ENCODE measurements at regions not wholly inside any gene's neighbourhood (a gene's known extent, or its start where the extent isn't known, plus 50 kb on each side); places are given as distances from the start of the nearest gene placed in this dataset.
"Not testable (repeated sequence)": the region's sequence is repeated elsewhere in the genome, so short reads cannot be mapped to it uniquely, and the experiment has no call there.

GRCh38 chr3:112765531-112765930 lies 81.1 kb downstream of the CD200R1L start:
- DNase-seq (ENCODE audit: low spot score), result no peak

DNA sequence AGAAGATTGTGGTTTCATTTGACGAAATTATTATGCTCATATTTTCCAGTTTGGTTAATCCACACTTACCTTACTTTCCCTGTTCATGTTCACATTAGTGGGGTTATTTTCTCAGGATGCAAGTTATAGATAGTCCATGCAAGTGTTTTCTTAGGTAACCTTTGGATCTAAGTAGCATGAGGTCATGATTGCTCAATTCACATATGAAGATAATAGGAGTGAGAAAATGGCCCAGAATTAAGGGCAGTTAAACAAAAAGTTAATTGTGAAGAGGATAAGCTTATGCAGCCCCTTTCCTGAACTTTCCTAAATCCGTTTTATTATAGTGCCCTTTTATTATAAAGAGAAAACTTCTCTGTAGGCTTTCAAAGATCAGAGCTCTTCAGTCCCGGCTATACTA lies 83.4 kb downstream of the CD200R1L start:
- no peak for DNase-seq (ENCODE audit: low spot score)

DNA sequence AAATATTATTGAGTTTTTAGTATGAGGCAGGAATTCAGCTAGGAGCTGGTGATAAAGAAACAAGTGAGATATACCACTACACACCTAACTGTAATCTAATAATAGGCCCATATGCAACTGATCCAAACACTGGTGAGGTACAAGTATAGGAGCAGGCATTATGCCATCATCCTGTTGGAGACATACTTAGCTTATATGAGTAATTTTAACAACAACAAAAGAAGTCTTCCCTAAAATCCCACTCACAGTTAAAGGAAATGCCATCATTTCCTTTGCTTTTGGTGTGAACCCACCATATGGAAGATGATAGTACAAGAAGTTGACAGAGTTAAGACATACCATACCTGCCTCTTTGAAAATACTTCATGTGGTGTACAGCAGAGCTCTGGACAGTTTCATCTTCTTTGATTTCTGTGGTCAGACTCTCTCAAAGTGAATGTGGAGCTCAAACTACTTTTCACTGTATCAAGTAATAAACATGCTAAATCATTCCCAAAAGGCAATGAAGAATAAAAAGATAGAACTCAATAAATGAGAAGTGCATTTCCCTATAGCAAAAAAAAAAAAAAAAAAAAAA lies 85.5 kb downstream of the CD200R1L start:
- no peak for DNase-seq (ENCODE audit: low spot score)

GRCh38 chr3:112759681-112760080 lies 87.0 kb downstream of the CD200R1L start:
- no peak for DNase-seq (ENCODE audit: low spot score)

DNA sequence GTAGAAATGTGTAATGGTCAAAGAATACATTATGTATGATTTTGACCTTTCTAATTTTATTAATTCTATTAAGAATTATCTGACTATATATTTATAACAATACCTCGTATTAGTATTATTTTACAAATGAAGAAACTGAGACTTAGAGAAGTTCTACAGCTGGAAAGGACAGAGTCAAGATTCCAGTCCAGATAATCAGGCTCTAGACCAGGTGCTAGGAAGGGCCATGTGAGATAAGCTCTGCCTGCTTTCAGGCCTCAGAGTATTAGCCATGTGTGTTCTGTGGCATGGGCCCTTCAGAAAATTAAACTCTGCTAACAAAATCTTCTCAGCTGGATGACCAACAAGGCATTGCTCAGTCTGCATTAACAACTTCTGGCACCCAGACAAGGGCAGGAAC lies 87.5 kb downstream of the CD200R1L start:
- DNase-seq (ENCODE audit: low spot score), result no peak

DNA sequence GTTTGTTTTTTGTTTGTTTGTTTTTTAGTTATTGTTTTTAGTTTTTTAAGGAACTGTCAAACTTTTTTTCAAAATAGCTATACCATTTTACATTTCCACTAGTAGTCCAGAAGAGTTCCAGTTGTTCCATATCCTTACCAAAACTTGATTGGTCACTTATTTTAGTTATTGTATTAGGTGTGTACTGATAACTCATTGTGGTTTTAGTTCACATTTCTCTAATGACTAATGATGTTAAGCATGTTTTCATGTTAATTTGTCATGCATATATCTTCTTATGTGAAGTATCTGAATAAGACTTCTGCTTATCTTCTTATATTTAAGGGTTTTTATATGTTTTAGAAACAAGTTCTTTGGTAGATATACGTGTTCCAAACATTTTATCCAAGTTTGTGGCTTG lies 89.5 kb downstream of the CD200R1L start:
- no peak for DNase-seq (ENCODE audit: low spot score)

DNA sequence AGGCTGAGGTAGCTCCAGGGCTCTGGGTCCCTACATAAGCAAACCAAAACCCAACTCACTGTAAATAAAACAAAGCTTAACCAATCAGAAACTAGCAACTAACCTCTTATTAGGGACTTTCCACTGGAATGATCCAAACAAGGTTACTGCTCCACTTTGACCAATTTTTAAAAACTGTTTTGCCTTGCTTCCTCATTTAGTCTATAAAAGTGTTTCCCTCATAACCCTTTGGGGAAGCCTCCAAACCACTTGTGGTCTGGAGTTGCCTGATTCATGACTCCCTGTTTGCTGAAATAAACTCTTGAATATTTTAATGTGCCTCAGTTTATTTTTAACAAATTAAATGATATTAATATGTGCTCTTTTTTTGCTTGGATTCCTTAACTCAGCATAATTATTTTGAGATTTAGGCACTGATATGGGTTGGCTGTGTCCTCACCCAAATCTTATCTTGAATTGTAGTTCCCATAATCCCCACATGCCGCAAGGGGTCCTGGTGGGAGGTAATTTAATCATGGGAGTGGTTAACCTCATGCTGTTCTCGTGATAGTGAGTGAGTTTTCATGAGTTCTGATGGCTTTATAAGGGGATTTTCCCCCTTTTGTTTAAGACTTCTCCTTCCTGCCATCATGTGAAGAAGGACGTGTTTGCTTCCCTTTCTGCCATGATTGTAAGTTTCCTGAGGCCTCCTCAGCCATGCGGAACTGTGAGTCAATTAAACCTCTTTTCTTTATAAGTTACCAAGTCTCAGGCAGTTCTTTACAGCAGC lies 90.6 kb downstream of the CD200R1L start:
- DNase-seq (ENCODE audit: low spot score), result no peak

- not testable (repeated sequence) for DNase-seq (ENCODE audit: low spot score)
Observed at GRCh38 chr3:112755046-112755445, 91.6 kb downstream of the CD200R1L start.

DNA sequence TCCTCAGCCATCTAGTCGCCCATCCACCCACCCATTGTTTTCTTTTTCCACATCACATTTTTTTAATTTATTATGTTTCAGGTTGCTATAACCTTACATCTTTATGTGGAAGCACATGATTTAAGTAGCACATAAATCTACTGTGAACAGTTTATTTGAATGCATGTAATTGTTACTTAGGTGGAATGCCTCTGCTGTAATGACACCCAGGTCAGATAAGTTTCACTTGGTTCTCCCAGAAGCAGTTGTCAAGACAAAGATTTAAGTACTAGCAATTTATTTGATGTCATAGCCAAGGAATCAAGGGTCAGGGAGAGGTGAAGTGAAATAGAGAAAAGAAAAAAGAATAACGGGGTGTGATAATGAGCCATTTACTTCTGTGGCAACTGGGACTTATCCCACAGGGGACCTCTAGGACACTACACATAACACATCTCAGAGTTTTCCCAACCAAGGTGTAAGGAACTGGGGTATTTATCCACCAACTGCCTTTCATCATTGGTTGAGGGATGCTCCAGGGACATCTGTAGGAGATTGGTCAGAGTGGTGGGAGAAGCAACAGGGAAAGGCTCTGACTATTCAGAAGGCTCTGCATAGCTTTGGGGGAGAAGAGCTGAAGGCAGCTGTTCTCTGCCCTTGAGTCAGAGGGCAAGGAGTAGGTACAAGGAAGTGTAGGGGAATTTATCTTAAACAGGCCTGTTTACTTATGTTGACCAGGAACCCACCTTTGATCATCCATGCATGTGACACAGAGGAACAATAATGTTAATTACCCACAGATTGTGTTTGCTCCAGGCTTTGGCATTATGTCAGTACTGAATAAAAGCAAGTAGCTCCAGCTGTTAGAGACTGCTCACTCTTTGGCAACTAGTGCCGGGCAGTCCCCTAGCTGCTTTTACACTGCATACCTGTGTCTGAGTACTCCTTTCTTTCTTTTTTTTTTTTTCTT lies 94.8 kb downstream of the CD200R1L start:
- DNase-seq (ENCODE audit: low spot score), result no peak

GRCh38 chr3:112751061-112751460 lies 95.6 kb downstream of the CD200R1L start:
- no peak for DNase-seq (ENCODE audit: low spot score)

GRCh38 chr3:112747624-112748023 lies 99.0 kb downstream of the CD200R1L start:
- no peak for DNase-seq (ENCODE audit: low spot score)

GRCh38 chr3:112746675-112747280 lies 99.9 kb downstream of the CD200R1L start:
- DNase-seq (ENCODE audit: low spot score), result no peak

DNA sequence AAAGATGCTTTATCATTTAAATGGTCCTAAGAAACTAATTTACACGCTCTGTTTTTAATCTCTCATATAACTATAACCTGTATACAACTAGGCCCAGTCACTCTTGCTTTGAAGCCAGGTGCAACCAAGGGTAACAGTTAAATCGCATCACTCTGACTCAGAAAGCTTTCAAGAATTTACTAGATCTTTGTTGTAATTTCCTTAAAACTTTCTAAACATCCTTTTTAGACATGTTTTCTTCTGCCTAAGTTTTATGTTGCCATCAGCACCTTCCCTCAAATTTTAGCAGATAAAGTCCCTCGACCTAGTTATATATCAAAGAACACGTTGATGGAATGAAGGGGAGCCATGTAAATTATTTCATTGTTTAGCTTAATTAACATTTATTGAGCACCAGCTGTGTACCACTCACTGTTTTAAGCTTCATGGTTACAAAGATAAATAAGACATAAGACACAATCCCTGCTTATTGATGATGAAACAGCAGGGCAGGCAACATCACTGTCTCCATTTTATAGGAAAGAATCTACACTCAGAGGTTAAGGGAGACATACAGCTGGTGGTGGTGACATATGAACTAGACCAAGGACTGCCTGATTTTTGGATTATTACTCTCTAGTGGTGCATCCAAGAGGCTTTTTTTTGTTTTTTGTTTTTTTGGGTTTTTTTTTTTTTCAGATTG lies 101.0 kb downstream of the CD200R1L start:
- DNase-seq (ENCODE audit: low spot score), result no peak

DNA sequence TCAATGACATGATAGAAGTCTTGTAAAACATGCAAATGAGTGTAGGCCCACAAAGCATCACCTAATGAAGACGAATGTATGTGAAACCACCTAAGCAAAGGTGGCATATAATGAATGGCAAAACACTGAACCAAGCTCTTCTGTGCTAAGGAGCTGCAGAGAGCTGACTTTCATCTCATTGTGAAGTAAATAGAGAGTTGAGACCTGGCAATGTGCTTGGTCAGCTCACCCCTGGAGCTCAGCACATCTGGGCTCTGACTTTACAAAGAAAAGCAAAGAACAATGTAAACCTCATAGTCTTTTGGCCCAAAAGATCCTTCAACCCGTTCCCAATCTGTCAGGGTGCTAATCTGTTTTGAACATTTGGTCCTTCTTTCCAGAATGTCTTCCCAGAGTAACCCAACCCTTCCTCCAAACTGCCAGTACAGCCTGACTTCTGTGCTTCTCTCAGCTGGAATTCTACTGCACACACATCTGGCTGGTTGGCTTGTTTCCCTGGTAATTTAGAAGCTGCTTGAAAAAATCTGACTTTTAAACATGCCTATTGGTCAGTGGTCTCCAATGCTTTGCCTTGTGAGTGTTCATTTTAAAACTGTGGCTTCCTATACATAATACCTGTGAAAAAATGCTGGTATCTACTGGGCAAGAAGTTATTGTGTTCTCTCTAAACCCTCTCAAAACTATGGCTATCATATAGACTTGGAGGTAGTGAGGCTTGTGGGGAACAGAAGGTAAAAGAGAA lies 101.7 kb downstream of the CD200R1L start:
- no peak for DNase-seq (ENCODE audit: low spot score)

DNA sequence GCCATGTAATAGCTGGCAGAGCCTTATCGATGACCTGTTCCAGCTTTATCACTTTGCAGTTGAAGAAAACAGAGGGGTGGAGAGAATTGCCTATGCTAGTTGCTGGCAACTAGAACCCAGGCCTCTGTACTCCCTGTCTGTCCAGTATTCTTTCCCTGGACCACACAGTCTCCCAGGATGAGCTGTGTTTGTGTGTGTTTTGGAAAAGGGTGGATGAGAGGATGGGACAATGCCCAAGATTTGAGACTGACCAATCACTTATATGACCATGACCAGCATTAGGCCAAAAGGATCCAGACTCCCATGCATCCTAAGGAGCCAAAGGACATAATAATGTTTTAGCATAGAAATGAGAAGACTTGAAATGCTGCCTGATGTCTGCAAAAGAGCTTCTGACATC lies 102.6 kb downstream of the CD200R1L start:
- no peak for DNase-seq (ENCODE audit: low spot score)

- DNase-seq (ENCODE audit: low spot score), result no peak
Observed at GRCh38 chr3:112742934-112743333, 102.0 kb upstream of the CCDC80 start.

GRCh38 chr3:112741983-112742382 lies 101.0 kb upstream of the CCDC80 start:
- DNase-seq (ENCODE audit: low spot score), result no peak

GRCh38 chr3:112740835-112741234 lies 99.9 kb upstream of the CCDC80 start:
- DNase-seq (ENCODE audit: low spot score), result no peak

DNA sequence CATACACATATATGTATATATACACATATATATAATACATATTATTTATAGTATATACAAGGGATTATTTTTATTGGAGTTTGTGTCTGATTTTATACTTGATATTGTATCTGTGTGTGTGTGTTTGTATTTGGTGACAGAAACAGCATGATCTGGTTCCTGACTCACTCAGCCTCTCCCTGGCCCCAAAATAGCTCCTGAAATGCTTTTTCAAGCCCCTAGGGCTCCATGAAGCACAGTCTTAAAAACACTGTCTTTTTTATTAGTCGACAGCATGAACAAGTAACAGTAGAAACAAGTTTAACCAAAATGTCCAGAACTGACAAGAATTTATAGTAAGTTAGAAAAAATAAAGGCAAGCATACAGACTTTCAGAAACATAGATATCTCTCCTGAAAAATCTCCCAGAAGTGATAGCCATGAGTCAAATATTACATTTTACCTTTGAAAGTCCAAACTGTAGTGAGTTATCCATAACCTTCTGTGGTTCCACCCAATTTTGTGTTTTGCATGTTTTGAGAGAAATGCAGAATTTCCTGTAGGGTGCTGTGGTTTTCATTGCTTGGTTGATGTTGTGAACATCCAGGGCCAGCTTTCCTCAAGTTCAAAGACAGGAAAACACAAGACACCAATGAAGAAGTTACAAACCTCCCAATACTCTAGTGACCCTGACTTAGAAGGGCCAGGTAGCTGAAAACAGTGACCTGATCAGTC lies 98.5 kb upstream of the CCDC80 start:
- DNase-seq (ENCODE audit: low spot score), result no peak

- no peak for DNase-seq (ENCODE audit: low spot score)
Observed at GRCh38 chr3:112738366-112738765, 97.4 kb upstream of the CCDC80 start.

All from hematopoietic multipotent progenitor cell treated with erythropoietin and hydrocortisone succinate and interleukin-3 and kit ligand, for 15 days (in vitro differentiated cells).